Brain microvascular endothelial cell (primary cell): ENCODE measurements at regions not wholly inside any gene's neighbourhood (a gene's known extent, or its start where the extent isn't known, plus 50 kb on each side); places are given as distances from the start of the nearest gene placed in this dataset.

ENCODE experiments used
- DNase-seq: peaks from one replicate; pipeline ENCODE4 v3.0.0-alpha.2; 2020
- H3K27ac ChIP-seq: fragments of 250-450 bp; sonication (Bioruptor Pico); 2 replicates; pipeline ENCODE4 v1.5.1; 2020; ENCODE audit warnings: mild to moderate bottlenecking, moderate library complexity
- H3K27me3 ChIP-seq: fragments of 250-450 bp; sonication (Bioruptor Pico); replicated peaks from 2 replicates; pipeline ENCODE4 v1.5.1; 2020; ENCODE audit warnings: mild to moderate bottlenecking
- H3K36me3 ChIP-seq: fragments of 250-450 bp; sonication (Bioruptor Pico); replicated peaks from 2 replicates; pipeline ENCODE4 v1.5.1; 2020; ENCODE audit warnings: mild to moderate bottlenecking
- H3K4me3 ChIP-seq: 2 replicates; pipeline ENCODE4 v1.5.1; 2011; ENCODE audit warnings: low read depth, mild to moderate bottlenecking, control low read depth, low read length, moderate library complexity
- CTCF ChIP-seq: IDR thresholded peaks from 2 replicates; pipeline ENCODE4 v1.5.1; 2011; ENCODE audit warnings: low read depth, mild to moderate bottlenecking, moderate library complexity, low read length, control low read depth, inconsistent platforms; ENCODE audit errors: missing control alignments
- in situ Hi-C: cut with HindIII; loops from 2 replicates; pipeline ENCODE4 v1.10.0; 2017; ENCODE audit warnings: low sequenced_read_pairs, low pct_ligation_motif_present

GRCh38 chr4:151527699-151528098 lies 118.7 kb downstream of the FHIP1A start:
- TF ChIP-seq CTCF: no peak
- H3K36me3 ChIP-seq: no peaks in the 10 kb centered on the region
- in situ Hi-C loops: no loop called here
- no peak overlapping the region for H3K27ac ChIP-seq
- DNase-seq: no peak
- no peak overlapping the region for H3K4me3 ChIP-seq
- H3K27me3 ChIP-seq: no peaks in the 10 kb centered on the region

GRCh38 chr4:151529187-151529586 lies 120.2 kb downstream of the FHIP1A start:
- in situ Hi-C loops: no loop called here
- TF ChIP-seq CTCF: no peak
- no peak overlapping the region for H3K4me3 ChIP-seq
- no peak overlapping the region for H3K27ac ChIP-seq
- DNase-seq: no peak
- no peaks in the 10 kb centered on the region for H3K27me3 ChIP-seq
- no peaks in the 10 kb centered on the region for H3K36me3 ChIP-seq

GRCh38 chr4:151530230-151530629 lies 121.3 kb downstream of the FHIP1A start:
- Histone ChIP-seq H3K27ac (no peak overlapping the region), H3K4me3 (no peak overlapping the region), H3K27me3 (no peaks in the 10 kb centered on the region), H3K36me3 (no peaks in the 10 kb centered on the region)
- no peak for DNase-seq
- in situ Hi-C loops: no loop called here
- TF ChIP-seq CTCF: no peak

GRCh38 chr4:151530783-151531182 lies 121.8 kb downstream of the FHIP1A start:
- no peaks in the 10 kb centered on the region for H3K36me3 ChIP-seq
- DNase-seq: no peak
- TF ChIP-seq CTCF: peak; percentile 44
- no peaks in the 10 kb centered on the region for H3K27me3 ChIP-seq
- no peak overlapping the region for H3K4me3 ChIP-seq
- in situ Hi-C loops: no loop called here
- no peak overlapping the region for H3K27ac ChIP-seq

- DNase-seq: no peak
- no peaks in the 10 kb centered on the region for H3K27me3 ChIP-seq
- in situ Hi-C loops: no loop called here
- H3K4me3 ChIP-seq: no peak overlapping the region
- TF ChIP-seq CTCF: no peak
- H3K36me3 ChIP-seq: no peaks in the 10 kb centered on the region
- no peak overlapping the region for H3K27ac ChIP-seq
These were observed 123.2 kb downstream of the FHIP1A start for GRCh38 chr4:151532001-151532708.

GRCh38 chr4:151534195-151534594 lies 125.2 kb downstream of the FHIP1A start:
- DNase-seq: no peak
- Histone ChIP-seq H3K27ac (no peak overlapping the region), H3K4me3 (no peak overlapping the region), H3K27me3 (no peaks in the 10 kb centered on the region), H3K36me3 (no peaks in the 10 kb centered on the region)
- in situ Hi-C loops: no loop called here
- no peak for TF ChIP-seq CTCF
